ENCODE measurements at regions not wholly inside any gene's neighbourhood (a gene's known extent, or its start where the extent isn't known, plus 50 kb on each side); places are given as distances from the start of the nearest gene placed in this dataset.

DNA sequence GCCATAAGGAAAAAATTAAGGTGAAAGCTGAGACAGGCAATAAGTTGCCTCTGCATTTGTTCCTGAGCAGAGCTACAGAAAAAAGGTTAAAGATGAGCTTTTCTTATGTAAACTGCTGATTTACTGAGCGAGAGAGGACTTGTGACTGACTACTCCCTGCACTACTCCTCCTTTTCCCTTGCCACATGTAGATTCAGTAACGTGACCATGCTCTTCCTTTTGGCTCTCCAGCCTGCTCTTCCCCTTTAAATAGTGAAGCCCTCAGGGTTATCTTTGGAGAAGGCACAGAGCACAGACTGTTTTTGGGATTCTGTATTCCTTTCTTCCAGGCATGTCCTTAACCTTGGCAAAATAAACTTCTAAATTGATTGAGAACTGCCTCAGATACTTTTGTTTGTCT lies 630.2 kb downstream of the UQCRFS1 start:
- no peak for DNase-seq (ENCODE audit: low read depth)
- TF ChIP-seq, protein P1, sequence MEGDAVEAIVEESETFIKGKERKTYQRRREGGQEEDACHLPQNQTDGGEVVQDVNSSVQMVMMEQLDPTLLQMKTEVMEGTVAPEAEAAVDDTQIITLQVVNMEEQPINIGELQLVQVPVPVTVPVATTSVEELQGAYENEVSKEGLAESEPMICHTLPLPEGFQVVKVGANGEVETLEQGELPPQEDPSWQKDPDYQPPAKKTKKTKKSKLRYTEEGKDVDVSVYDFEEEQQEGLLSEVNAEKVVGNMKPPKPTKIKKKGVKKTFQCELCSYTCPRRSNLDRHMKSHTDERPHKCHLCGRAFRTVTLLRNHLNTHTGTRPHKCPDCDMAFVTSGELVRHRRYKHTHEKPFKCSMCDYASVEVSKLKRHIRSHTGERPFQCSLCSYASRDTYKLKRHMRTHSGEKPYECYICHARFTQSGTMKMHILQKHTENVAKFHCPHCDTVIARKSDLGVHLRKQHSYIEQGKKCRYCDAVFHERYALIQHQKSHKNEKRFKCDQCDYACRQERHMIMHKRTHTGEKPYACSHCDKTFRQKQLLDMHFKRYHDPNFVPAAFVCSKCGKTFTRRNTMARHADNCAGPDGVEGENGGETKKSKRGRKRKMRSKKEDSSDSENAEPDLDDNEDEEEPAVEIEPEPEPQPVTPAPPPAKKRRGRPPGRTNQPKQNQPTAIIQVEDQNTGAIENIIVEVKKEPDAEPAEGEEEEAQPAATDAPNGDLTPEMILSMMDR (IDR thresholded peaks at IDR 0.05; ENCODE audit: insufficient read depth, low read depth, low read length, missing control alignments): no peak
- H3K4me3 ChIP-seq (ENCODE audit: low read length): no peak overlapping the region

- TF ChIP-seq, protein P1 (IDR thresholded peaks at IDR 0.05; ENCODE audit: insufficient read depth, low read depth, low read length, missing control alignments): no peak
- no peak overlapping the region for H3K4me3 ChIP-seq (ENCODE audit: low read length)
- DNase-seq (ENCODE audit: low read depth): no peak
These were observed 630.6 kb downstream of the UQCRFS1 start for GRCh38 chr19:28582344-28582743.

DNA sequence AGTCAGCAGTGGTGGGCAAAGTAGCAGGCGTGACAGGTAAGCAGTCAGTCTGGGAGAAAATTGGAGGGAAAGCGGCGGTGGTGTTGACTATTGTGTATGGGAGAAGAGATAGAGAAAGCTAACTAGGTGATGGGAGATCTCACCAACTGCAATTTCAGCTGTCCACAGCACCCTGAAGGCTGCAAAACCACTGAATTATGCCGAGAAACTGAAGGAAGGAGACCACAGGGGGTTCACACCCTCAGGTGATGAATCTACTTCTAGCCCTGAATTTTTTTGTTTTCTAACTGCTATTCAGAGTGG lies 631.5 kb downstream of the UQCRFS1 start:
- no peak for DNase-seq (ENCODE audit: low read depth)
- H3K4me3 ChIP-seq (ENCODE audit: low read length): no peak overlapping the region
- TF ChIP-seq, protein P1 (IDR thresholded peaks at IDR 0.05; ENCODE audit: insufficient read depth, low read depth, low read length, missing control alignments): no peak

DNA sequence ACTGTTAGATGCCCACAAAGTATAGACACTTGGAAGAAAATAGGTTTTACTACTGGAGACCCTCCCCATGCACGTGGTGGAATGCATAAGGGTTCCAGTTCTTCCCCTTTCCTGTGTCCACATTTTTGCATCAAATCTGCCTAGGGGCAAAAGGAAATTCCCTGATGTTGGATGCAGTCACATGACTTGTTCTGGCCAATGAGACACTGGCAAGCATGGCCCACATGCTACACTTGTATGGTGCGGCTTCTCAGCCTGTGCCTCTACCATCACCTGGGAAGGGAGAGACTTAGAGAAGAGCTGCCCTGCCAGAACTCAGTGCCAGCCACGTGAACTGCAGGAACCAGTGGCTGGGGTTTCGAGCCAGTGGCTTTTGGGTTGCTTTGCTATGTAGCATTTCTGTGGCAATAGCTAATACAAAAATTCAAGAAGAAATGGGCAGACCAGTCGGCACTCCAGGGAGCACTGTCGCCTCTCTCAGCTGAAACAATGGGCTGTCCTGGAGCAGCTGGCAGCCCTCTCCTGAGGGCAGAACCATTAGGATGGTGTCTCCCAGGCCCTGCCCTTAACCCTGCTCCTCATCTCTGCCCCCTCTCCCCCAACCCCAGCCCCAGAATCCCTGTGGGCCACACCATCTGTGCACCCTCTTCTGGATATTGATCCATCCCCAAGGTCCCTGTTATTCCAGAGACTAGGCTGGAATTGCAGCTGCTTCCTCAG lies 634.0 kb downstream of the UQCRFS1 start:
- DNase-seq (ENCODE audit: low read depth): no peak
- TF ChIP-seq, protein P1 (IDR thresholded peaks at IDR 0.05; ENCODE audit: insufficient read depth, low read depth, low read length, missing control alignments): no peak
- H3K4me3 ChIP-seq (ENCODE audit: low read length): no peak overlapping the region

GRCh38 chr19:28578208-28578607 lies 634.7 kb downstream of the UQCRFS1 start:
- DNase-seq (ENCODE audit: low read depth): no peak
- TF ChIP-seq, protein P1 (IDR thresholded peaks at IDR 0.05; ENCODE audit: insufficient read depth, low read depth, low read length, missing control alignments): no peak
- H3K4me3 ChIP-seq (ENCODE audit: low read length): no peak overlapping the region

DNA sequence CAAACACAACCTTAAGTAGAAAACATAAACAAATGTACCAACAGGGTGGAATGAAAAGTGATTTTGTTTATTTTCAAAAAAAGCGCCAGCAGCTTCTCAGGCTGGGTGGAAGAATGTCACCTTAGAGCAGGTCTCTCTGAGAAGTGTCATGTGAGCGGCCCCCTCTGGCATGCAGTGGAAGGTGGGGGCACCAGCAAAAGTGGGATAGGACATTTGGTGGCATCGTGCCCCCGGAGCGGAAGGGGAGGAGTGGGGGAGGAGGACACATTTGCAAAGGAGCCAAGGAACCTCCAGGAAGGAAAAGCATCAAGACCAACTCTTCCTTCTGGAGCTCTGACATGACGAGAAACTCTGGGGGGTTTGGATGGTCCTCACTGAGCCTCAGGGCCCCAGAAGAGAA lies 635.3 kb downstream of the UQCRFS1 start:
- TF ChIP-seq, protein P1 (IDR thresholded peaks at IDR 0.05; ENCODE audit: insufficient read depth, low read depth, low read length, missing control alignments): no peak
- DNase-seq (ENCODE audit: low read depth): no peak
- no peak overlapping the region for H3K4me3 ChIP-seq (ENCODE audit: low read length)

DNA sequence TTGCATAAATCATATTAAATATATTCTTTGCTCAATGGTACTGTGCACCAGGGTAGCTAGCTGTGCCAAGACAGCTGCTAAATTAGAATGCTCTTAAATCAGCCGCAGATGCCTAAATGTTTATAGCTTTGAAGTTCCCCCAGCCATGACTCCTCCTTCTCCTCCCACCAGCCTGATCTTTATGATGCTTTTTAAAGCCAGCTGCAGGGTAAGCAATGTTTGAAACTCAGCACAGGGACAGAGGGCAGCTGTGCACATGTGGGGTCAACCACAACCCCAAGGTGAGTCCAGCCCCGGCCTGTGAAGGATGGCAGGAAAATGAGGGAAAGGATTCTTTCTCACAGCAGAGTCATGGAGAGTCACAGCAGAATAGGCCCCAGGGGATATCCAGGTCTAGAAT lies 635.7 kb downstream of the UQCRFS1 start:
- TF ChIP-seq, protein P1 (IDR thresholded peaks at IDR 0.05; ENCODE audit: insufficient read depth, low read depth, low read length, missing control alignments): no peak
- no peak for DNase-seq (ENCODE audit: low read depth)

More for the DNA sequence above, 635.7 kb downstream of the UQCRFS1 start:
- H3K4me3 ChIP-seq (ENCODE audit: low read length): no peak overlapping the region

All from epithelial cell of esophagus (primary cell).